WTC11 (cell line): ENCODE measurements at regions not wholly inside any gene's neighbourhood (a gene's known extent, or its start where the extent isn't known, plus 50 kb on each side); places are given as distances from the start of the nearest gene placed in this dataset.

Experiments
- CTCF ChIP-seq: fragments of 200-600 bp; IDR thresholded peaks from 2 replicates; pipeline ENCODE4 v1.8.0; 2022; ENCODE audit warnings: antibody characterized with exemption
- E2F4 ChIP-seq: sonication (generic); formaldehyde crosslinking; IDR thresholded peaks from 2 replicates; pipeline ENCODE4 v1.8.1; 2022; ENCODE audit warnings: low read depth, mild to moderate bottlenecking, moderate library complexity, missing genetic modification reagents, borderline replicate concordance
- ELF4 ChIP-seq: sonication (generic); formaldehyde crosslinking; IDR thresholded peaks from 2 replicates; pipeline ENCODE4 v1.8.1; 2022; ENCODE audit warnings: low read depth, mild to moderate bottlenecking, moderate library complexity, missing genetic modification reagents
- JAZF1 ChIP-seq: fragments of 250-450 bp; sonication (Bioruptor Pico); IDR thresholded peaks from 2 replicates; pipeline ENCODE4 v1.9.0; 2021; ENCODE audit warnings: moderate library complexity, mild to moderate bottlenecking, inconsistent platforms
- NFYB ChIP-seq: sonication (generic); formaldehyde crosslinking; conservative IDR thresholded peaks from 2 replicates; pipeline ENCODE4 v1.8.0; 2022; ENCODE audit warnings: low read depth, missing genetic modification reagents
- PREB ChIP-seq: sonication (generic); formaldehyde crosslinking; IDR thresholded peaks from 2 replicates; pipeline ENCODE4 v1.8.1; 2022; ENCODE audit warnings: mild to moderate bottlenecking, missing genetic modification reagents, moderate library complexity, borderline replicate concordance
- STAT6 ChIP-seq: sonication (generic); formaldehyde crosslinking; conservative IDR thresholded peaks from 2 replicates; pipeline ENCODE4 v1.8.1; 2023; ENCODE audit warnings: mild to moderate bottlenecking, low read depth, missing genetic modification reagents, moderate library complexity
- TCF7 ChIP-seq: sonication (generic); formaldehyde crosslinking; IDR thresholded peaks from 2 replicates; pipeline ENCODE4 v1.8.0; 2022; ENCODE audit warnings: mild to moderate bottlenecking, low read depth, missing genetic modification reagents, moderate library complexity
- ZNF423 ChIP-seq: fragments of 250-450 bp; sonication (Bioruptor Pico); IDR thresholded peaks from 2 replicates; pipeline ENCODE4 v2.1.2; 2022; ENCODE audit warnings: mild to moderate bottlenecking, moderate library complexity
- TF ChIP-seq, protein P1 (sequence below): sonication (generic); formaldehyde crosslinking; IDR thresholded peaks from 2 replicates; pipeline ENCODE4 v1.8.1; 2023; ENCODE audit warnings: mild to moderate bottlenecking, missing genetic modification reagents, moderate library complexity
- TF ChIP-seq, protein P2 (sequence below): sonication (generic); formaldehyde crosslinking; conservative IDR thresholded peaks from 2 replicates; pipeline ENCODE4 v1.8.1; 2022; ENCODE audit warnings: mild to moderate bottlenecking, missing genetic modification reagents

DNA sequence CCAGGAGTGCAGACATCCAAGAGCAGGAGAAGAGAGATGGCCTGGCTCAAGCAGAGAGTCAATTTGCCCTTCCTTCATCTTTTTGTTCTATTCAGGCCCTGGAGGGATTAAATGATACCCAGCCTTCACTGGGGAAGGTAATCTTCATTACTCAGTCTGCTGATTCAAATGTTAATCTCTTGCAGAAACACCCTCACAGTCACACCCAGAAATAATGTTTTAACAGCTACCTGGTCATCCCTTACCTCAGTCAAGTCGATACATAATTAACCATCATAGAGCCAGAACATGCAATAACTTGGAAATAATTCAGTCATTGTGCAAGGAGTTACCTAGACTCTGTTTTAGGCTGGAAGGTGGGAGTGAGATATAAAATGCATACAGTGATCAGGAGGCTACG is 163.7 kb upstream of the TNP1 start:
- no peak for TF ChIP-seq NFYB (CRISPR knock-in tag)
- TF ChIP-seq, protein P1, sequence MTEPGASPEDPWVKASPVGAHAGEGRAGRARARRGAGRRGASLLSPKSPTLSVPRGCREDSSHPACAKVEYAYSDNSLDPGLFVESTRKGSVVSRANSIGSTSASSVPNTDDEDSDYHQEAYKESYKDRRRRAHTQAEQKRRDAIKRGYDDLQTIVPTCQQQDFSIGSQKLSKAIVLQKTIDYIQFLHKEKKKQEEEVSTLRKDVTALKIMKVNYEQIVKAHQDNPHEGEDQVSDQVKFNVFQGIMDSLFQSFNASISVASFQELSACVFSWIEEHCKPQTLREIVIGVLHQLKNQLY (CRISPR knock-in tag), result no peak
- no peak for TF ChIP-seq E2F4 (CRISPR knock-in tag)
- no peak for TF ChIP-seq TCF7 (CRISPR knock-in tag)
- no peak for TF ChIP-seq JAZF1 (CRISPR knock-in tag)
- TF ChIP-seq CTCF, result no peak
- no peak for TF ChIP-seq PREB (CRISPR knock-in tag)
- TF ChIP-seq, protein P2, sequence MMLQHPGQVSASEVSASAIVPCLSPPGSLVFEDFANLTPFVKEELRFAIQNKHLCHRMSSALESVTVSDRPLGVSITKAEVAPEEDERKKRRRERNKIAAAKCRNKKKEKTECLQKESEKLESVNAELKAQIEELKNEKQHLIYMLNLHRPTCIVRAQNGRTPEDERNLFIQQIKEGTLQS (CRISPR knock-in tag), result no peak
- no peak for TF ChIP-seq ELF4 (CRISPR knock-in tag)
- no peak for TF ChIP-seq STAT6
- no peak for TF ChIP-seq ZNF423
